ENCODE measurements at regions not wholly inside any gene's neighbourhood (a gene's known extent, or its start where the extent isn't known, plus 50 kb on each side); places are given as distances from the start of the nearest gene placed in this dataset.

DNA sequence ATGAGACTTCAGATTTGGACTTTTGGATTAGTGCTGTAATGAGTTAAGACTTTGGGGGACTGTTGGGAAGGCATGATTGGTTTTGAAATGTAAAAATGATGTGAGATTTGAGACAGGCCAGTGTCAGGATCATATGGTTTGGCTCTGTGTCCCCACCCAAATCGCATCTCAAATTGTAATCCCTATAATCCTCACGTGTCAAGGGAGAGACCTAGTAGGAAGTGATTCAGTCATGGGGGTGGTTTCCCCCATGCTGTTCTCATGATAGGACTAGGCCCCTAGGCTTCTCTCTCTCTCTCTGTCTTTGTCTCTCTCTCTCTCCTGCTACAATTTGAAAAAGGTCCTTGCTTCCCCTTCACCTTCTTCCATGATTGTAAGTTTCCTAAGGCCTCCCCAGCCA lies 473.3 kb upstream of the CD180 start:
- no peaks in the 10 kb centered on the region for H3K4me1 ChIP-seq (ENCODE audit: insufficient read depth, poor library complexity, severe bottlenecking)
- ATAC-seq (ENCODE audit: low read depth), result no peak
- DNase-seq (ENCODE audit: low spot score), result no peak
- no peaks in the 10 kb centered on the region for H3K27me3 ChIP-seq (ENCODE audit: insufficient read depth, poor library complexity, severe bottlenecking)
- H3K4me3 ChIP-seq (ENCODE audit: severe bottlenecking), result no peak overlapping the region
- no peak overlapping the region for H3K27ac ChIP-seq (ENCODE audit: poor library complexity, severe bottlenecking)
- no peaks in the 10 kb centered on the region for H3K36me3 ChIP-seq (ENCODE audit: low read depth)
- no peaks in the 10 kb centered on the region for H3K9me3 ChIP-seq (ENCODE audit: severe bottlenecking)
- TF ChIP-seq, protein P1, sequence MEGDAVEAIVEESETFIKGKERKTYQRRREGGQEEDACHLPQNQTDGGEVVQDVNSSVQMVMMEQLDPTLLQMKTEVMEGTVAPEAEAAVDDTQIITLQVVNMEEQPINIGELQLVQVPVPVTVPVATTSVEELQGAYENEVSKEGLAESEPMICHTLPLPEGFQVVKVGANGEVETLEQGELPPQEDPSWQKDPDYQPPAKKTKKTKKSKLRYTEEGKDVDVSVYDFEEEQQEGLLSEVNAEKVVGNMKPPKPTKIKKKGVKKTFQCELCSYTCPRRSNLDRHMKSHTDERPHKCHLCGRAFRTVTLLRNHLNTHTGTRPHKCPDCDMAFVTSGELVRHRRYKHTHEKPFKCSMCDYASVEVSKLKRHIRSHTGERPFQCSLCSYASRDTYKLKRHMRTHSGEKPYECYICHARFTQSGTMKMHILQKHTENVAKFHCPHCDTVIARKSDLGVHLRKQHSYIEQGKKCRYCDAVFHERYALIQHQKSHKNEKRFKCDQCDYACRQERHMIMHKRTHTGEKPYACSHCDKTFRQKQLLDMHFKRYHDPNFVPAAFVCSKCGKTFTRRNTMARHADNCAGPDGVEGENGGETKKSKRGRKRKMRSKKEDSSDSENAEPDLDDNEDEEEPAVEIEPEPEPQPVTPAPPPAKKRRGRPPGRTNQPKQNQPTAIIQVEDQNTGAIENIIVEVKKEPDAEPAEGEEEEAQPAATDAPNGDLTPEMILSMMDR (IDR thresholded peaks at IDR 0.05; ENCODE audit: poor library complexity, severe bottlenecking), result no peak

- no peak for ATAC-seq (ENCODE audit: low read depth)
- Histone ChIP-seq H3K9me3 (ENCODE audit: severe bottlenecking) (no peaks in the 10 kb centered on the region), H3K4me3 (ENCODE audit: severe bottlenecking) (no peak overlapping the region), H3K4me1 (ENCODE audit: insufficient read depth, poor library complexity, severe bottlenecking) (no peaks in the 10 kb centered on the region), H3K27me3 (ENCODE audit: insufficient read depth, poor library complexity, severe bottlenecking) (no peaks in the 10 kb centered on the region), H3K27ac (ENCODE audit: poor library complexity, severe bottlenecking) (no peak overlapping the region), H3K36me3 (ENCODE audit: low read depth) (no peaks in the 10 kb centered on the region)
- no peak for DNase-seq (ENCODE audit: low spot score)
- TF ChIP-seq, protein P1 (IDR thresholded peaks at IDR 0.05; ENCODE audit: poor library complexity, severe bottlenecking), result no peak
Measured at GRCh38 chr5:67660149-67660548, 463.6 kb upstream of the CD180 start.

GRCh38 chr5:67659288-67659687 lies 462.7 kb upstream of the CD180 start:
- DNase-seq (ENCODE audit: low spot score), result no peak
- ATAC-seq (ENCODE audit: low read depth), result no peak
- Histone ChIP-seq H3K36me3 (ENCODE audit: low read depth) (no peaks in the 10 kb centered on the region), H3K4me1 (ENCODE audit: insufficient read depth, poor library complexity, severe bottlenecking) (no peaks in the 10 kb centered on the region), H3K9me3 (ENCODE audit: severe bottlenecking) (no peaks in the 10 kb centered on the region), H3K4me3 (ENCODE audit: severe bottlenecking) (no peak overlapping the region), H3K27me3 (ENCODE audit: insufficient read depth, poor library complexity, severe bottlenecking) (no peaks in the 10 kb centered on the region), H3K27ac (ENCODE audit: poor library complexity, severe bottlenecking) (no peak overlapping the region)
- TF ChIP-seq, protein P1 (IDR thresholded peaks at IDR 0.05; ENCODE audit: poor library complexity, severe bottlenecking), result no peak

- H3K36me3 ChIP-seq (ENCODE audit: low read depth), result no peaks in the 10 kb centered on the region
- H3K4me1 ChIP-seq (ENCODE audit: insufficient read depth, poor library complexity, severe bottlenecking), result no peaks in the 10 kb centered on the region
- ATAC-seq (ENCODE audit: low read depth) (no peak), DNase-seq (ENCODE audit: low spot score) (no peak)
- H3K27ac ChIP-seq (ENCODE audit: poor library complexity, severe bottlenecking), result no peak overlapping the region
- H3K9me3 ChIP-seq (ENCODE audit: severe bottlenecking), result no peaks in the 10 kb centered on the region
- no peaks in the 10 kb centered on the region for H3K27me3 ChIP-seq (ENCODE audit: insufficient read depth, poor library complexity, severe bottlenecking)
- TF ChIP-seq, protein P1 (IDR thresholded peaks at IDR 0.05; ENCODE audit: poor library complexity, severe bottlenecking), result no peak
- H3K4me3 ChIP-seq (ENCODE audit: severe bottlenecking), result no peak overlapping the region
Measured at GRCh38 chr5:67657055-67657454, 460.5 kb upstream of the CD180 start.

- no peaks in the 10 kb centered on the region for H3K9me3 ChIP-seq (ENCODE audit: severe bottlenecking)
- no peaks in the 10 kb centered on the region for H3K4me1 ChIP-seq (ENCODE audit: insufficient read depth, poor library complexity, severe bottlenecking)
- ATAC-seq (ENCODE audit: low read depth) (no peak), DNase-seq (ENCODE audit: low spot score) (no peak)
- no peak overlapping the region for H3K27ac ChIP-seq (ENCODE audit: poor library complexity, severe bottlenecking)
- no peak overlapping the region for H3K4me3 ChIP-seq (ENCODE audit: severe bottlenecking)
- TF ChIP-seq, protein P1 (IDR thresholded peaks at IDR 0.05; ENCODE audit: poor library complexity, severe bottlenecking), result no peak
- no peaks in the 10 kb centered on the region for H3K27me3 ChIP-seq (ENCODE audit: insufficient read depth, poor library complexity, severe bottlenecking)
- H3K36me3 ChIP-seq (ENCODE audit: low read depth), result no peaks in the 10 kb centered on the region
Measured at GRCh38 chr5:67652201-67652600, 455.6 kb upstream of the CD180 start.

All from RWPE2 (cell line).